IPS-NIHi11 (cell line): ENCODE measurements at regions not wholly inside any gene's neighbourhood (a gene's known extent, or its start where the extent isn't known, plus 50 kb on each side); places are given as distances from the start of the nearest gene placed in this dataset.

Source experiments
- DNase-seq: peaks from one replicate; pipeline ENCODE4 v3.0.0; 2012; ENCODE audit warnings: mixed read lengths, low spot score

GRCh38 chr5:4947106-4947505 is 193.0 kb upstream of the ADAMTS16 start:
- no peak for DNase-seq

DNA sequence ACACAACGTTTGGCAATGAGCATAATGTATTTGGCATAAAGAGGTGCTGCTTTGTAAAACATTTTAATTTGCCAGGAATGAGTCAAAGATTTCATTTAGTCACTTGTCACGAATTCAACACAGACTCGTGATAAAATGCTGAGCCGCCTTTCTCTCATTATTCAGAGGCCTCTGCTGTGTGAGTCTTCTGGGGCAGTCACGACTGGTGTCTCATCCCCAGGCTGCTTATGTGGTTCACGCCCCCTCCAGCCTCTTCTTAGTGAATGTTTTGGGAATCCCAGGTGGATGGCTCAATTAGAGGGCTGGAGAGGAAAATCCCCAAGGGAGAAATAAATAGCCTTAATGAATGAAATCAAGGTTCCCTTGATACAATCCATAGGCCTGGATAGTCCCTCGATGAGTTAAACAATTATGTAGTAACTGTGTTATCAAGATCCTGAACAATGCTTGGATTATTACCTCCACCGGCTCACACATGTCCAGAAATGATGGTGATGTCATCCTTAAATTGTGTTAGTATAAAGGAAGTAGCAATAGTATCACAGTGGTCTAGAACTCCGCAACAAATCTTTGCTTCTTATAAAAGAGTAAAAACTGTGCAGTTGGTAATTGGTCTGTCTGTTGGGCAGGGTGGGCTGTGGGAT is 192.1 kb upstream of the ADAMTS16 start:
- no peak for DNase-seq

GRCh38 chr5:4949108-4949507 is 191.0 kb upstream of the ADAMTS16 start:
- no peak for DNase-seq

DNA sequence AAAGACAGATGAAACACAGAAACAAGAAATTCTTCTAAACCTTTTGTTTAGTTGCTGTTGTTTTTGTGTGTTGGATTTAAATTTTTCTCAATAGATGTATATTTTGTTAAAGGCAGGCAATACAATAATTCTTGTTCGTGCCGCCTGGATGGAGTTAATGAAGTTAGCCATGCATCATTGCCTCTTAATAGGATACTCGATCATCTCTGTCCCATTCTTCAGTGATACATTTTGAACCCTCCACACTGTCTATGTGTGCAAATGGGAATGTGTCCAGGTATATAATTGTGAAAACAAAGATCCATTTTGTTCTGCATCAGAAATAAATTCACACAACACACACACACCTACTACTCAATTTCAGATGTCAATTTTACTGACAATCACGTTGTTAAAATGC is 186.6 kb upstream of the ADAMTS16 start:
- DNase-seq, result no peak

GRCh38 chr5:4954048-4954447 is 186.1 kb upstream of the ADAMTS16 start:
- no peak for DNase-seq

DNA sequence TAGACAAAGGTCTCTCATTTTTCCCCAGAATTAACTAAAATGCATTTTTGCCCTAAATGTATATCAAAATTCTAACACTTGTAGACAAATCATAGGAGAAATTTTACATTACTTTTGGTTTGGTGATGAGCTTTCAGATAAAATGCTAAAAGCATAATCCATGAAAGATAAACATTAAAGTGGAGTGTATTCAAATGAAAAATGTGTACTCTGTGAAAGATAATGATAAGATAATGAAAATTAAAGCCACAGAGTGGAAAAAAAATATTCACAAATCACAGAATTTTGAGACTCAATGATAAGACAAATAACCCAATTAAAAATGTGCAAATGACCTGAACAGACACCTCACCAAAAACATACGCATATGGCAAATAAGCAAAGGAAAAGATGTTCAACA is 176.9 kb upstream of the ADAMTS16 start:
- no peak for DNase-seq

DNA sequence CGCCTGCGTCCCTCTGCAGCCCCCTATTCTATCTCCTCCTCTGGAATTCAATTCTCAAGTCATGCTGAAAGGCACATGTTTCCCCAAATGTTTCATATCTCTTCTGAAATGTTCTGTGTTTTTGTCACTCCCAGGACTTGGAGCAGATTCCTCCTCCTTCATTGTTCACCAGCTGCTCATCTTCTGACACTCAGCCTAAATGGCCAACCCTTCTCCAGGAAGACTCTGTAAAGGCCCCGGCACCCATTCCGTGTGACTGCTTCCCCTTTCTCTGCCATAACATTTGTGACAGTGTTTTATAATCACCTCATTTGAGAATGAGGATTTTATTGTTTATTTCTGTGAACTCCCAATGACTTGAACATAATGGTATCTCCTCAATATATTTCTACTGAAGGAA is 170.8 kb upstream of the ADAMTS16 start:
- DNase-seq, result no peak

- DNase-seq, result no peak
Observed at GRCh38 chr5:4970171-4970570, 170.0 kb upstream of the ADAMTS16 start.

DNA sequence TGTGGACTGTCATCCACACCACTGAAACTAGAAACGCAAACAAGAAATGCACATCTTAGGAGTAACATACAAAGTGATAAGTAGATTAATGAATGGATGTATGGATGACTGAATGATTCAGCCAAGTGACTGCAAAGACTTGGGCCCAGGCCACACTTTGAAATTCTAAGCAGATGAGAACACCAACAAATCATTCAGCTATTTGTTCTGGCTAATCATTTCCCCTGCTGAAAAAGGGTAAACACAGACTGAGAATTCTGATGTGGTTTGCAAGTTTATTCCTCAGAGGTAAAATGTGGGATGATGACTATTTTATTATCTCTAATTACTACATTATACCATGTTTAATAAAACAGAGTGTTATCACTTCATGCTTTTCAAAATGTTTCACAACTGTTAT is 163.2 kb upstream of the ADAMTS16 start:
- no peak for DNase-seq

DNA sequence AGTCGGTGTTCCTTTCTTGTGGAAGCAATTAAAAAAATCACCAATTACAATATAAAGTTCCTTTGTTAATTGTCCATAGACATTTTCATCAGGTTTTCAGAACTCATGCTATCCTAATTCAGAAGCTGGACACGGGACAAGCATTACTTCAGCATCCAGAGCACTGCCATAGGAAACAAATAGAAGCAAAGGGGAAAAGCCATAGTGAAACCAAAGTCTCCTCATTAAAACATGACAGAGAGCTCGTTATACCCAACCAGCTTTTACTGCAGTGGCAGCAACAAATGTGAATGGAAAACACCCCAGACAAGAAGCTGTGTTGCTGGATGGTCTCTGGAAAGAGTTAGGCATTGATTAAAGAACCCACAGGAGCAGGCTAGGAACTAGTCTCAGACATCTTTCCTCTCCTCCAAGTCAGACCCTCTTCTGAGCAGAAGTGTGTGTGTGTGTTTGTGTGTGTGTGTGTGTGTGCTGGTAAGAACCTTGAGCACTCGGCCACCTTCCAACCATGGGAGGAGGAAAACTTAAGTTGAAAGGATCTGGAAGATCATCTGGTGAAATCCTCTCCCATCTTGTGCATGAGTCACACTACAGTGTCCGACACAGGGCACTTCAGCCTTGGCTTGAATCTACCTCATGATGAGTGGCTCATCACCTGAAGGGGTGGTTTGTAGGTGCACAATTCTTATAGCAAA is 162.6 kb upstream of the ADAMTS16 start:
- no peak for DNase-seq

GRCh38 chr5:4980201-4980600 is 159.9 kb upstream of the ADAMTS16 start:
- DNase-seq, result no peak

- no peak for DNase-seq
Observed at GRCh38 chr5:4981608-4982007, 158.5 kb upstream of the ADAMTS16 start.

DNA sequence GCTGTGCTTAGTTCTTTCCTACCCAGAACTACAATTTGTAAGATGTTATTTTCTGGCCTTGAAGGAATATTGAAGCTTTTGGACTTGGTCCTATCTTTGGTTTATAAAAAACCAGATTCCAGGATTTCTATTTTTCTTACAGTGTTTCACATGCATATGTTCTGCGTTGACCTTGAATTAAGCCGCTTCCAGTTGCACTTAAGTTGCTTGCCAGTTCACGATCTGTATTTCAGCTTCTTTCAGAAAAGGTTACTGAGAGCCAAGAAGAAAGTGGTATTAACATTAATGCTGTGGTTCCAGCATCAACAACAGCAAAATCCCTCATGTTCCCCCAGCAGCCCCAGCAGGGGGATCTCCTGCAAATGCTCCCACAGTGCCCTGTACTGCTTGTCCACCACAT is 156.4 kb upstream of the ADAMTS16 start:
- DNase-seq, result no peak

DNA sequence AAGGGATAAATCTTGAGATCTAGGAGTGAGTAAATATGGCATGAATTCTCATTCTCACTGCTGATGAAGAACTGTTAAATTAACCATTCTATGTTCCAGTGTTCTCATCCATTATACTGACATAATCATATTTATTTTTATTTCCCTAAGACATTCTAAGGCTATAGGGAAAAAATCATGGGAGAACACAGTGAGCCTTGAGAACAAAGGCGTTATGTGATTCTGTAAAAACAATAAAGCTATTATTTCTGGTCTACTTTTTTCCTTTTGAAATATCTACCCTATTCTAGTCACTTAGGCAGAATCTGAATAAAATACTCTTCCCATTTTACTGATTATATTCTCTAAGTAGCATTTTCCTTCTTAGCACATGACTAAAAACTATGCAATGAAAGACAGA is 155.7 kb upstream of the ADAMTS16 start:
- no peak for DNase-seq

GRCh38 chr5:4987431-4987830 is 152.7 kb upstream of the ADAMTS16 start:
- no peak for DNase-seq

GRCh38 chr5:4989118-4989517 is 151.0 kb upstream of the ADAMTS16 start:
- DNase-seq, result no peak

- no peak for DNase-seq
Observed at GRCh38 chr5:4990017-4990416, 150.1 kb upstream of the ADAMTS16 start.

GRCh38 chr5:4990462-4990861 is 149.7 kb upstream of the ADAMTS16 start:
- DNase-seq, result no peak

DNA sequence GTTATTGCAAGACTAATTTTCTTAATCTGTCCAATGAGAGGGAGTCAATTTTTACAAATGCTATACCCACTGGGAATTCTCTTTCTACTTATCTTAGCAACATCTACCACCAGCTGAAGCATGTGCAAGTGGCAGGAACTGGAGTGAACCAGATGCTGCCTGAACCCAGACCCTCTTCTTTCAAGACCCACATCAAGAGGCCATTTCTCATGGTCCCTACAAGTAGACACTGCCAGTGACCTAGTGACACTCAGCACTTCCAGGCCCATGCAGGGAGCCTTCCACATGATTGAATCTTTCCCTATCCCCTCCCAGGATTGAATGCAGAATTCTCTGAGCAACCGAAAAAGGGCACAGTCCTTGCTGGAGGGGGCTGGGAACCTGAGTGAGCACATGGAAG is 148.2 kb upstream of the ADAMTS16 start:
- DNase-seq, result no peak

DNA sequence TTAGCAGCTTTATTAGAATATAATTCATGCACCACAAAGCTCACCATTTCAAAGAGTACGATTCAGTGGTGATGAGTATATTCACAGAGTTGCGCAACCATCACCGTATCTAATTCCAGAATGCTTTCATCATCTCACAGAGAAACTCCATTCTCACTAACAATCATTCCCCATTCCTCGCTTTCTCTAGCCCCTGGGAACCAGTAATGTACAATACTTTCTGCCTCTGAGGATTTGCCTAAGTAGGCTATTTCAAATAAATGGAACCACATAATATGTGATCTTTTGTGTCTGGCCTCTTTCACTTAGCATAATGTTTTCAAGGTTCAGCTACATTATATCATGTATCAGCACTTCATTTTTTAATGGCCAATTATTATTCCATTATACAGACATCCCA is 145.1 kb upstream of the ADAMTS16 start:
- DNase-seq, result no peak

GRCh38 chr5:5005353-5005752 is 134.8 kb upstream of the ADAMTS16 start:
- no peak for DNase-seq

DNA sequence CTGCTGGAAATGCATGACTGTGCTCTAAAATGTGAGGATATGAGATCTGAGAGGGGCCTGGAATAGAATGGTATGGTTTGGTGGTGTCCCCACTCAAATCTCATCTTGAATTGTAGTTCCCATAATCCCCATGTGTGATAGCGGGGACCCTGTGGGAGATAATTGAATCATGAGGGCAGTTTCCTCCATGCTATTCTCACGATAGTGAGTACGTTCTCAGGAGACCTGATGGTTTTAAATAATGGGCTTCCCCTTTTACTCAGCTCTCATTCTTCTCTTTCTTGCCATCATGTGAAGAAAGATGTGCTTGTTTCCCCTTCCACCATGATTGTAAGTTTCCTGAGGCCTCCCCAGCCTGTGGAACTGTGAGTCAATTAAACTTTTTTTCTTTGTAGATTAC is 133.6 kb upstream of the ADAMTS16 start:
- DNase-seq, result no peak

DNA sequence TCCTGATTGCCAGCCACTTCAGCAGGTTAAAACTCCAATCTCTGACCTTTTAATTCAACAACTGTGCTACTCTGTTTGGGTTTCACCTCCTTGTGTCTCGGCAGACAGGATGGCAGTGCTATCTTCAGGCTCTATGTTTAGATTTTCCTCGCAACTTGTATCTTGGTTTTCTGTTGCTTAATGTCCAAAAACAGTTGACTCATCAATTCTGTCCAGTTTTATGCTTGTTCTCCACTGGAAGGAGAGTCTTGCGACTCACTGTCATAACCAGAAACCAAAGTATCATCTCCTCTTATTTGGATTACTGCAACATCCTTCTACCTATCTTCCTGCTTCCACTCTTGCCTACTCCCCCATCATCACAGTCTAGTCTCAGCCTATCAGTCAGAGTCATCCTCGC is 130.9 kb upstream of the ADAMTS16 start:
- no peak for DNase-seq

- no peak for DNase-seq
Observed at GRCh38 chr5:5011151-5011550, 129.0 kb upstream of the ADAMTS16 start.
